SK-N-SH (cell line): ENCODE measurements at regions not wholly inside any gene's neighbourhood (a gene's known extent, or its start where the extent isn't known, plus 50 kb on each side); places are given as distances from the start of the nearest gene placed in this dataset.

Experiments
- CTCF ChIA-PET: fragments of 300-600, 350-600 bp; formaldehyde crosslinking; extraction: SDS; loops from one replicate; lab custom pipeline; 2021; lab: Yijun Ruan, JAX
- POLR2A ChIA-PET: fragments of 350-600 bp; sonication (Branson Sonifier 250); formaldehyde crosslinking; extraction: SDS; loops from one replicate; lab custom pipeline; 2020; ENCODE audit warnings: antibody characterized with exemption, inconsistent platforms; lab: Yijun Ruan, JAX
- DNase-seq: peaks from one replicate; pipeline ENCODE4 v3.0.0; 2012
- H2AFZ ChIP-seq: fragments of 200-600 bp; sonication (generic); 2 replicates; pipeline ENCODE4 v1.8.1; 2016; ENCODE audit warnings: antibody characterized with exemption, mild to moderate bottlenecking, low read depth
- H3F3A ChIP-seq: fragments of 200-600 bp; sonication (generic); replicated peaks from 2 replicates; pipeline ENCODE3; 2016; ENCODE audit warnings: antibody characterized with exemption, mild to moderate bottlenecking; ENCODE audit not compliant: insufficient read depth
- H3K27ac ChIP-seq, 2 experiments: fragments of 200-500 bp in 1 of 2; fragments of 200-600 bp in 1 of 2; sonication (Bioruptor generic) in 1 of 2; sonication (generic), shearing (Covaris generic) in 1 of 2; 2 replicates each; pipeline versions ENCODE4 v1.5.1 to v1.6.1; 2014 to 2016; ENCODE audit warnings: low read depth in 2 of 2, inconsistent platforms in 1 of 2, low read length in 1 of 2, mild to moderate bottlenecking in 1 of 2, mixed read lengths in 1 of 2
- H3K27me3 ChIP-seq: fragments of 200-600 bp; sonication (generic), shearing (Covaris generic); 2 replicates; pipeline ENCODE4 v1.6.1; 2016; ENCODE audit warnings: mixed run types; ENCODE audit not compliant: insufficient read depth
- H3K36me3 ChIP-seq, 2 experiments: fragments of 200-500 bp in 1 of 2; fragments of 200-600 bp in 1 of 2; sonication (Bioruptor generic) in 1 of 2; sonication (generic) in 1 of 2; replicated peaks in 1 of 2; 2 replicates each; pipeline versions ENCODE3 to v1.5.1; 2014 to 2016; ENCODE audit warnings: low read length in 1 of 2, mild to moderate bottlenecking in 1 of 2; ENCODE audit not compliant: insufficient read depth in 2 of 2, control insufficient read depth in 1 of 2
- H3K4me1 ChIP-seq, 2 experiments: fragments of 200-500 bp in 1 of 2; fragments of 200-600 bp in 1 of 2; sonication (Bioruptor generic) in 1 of 2; sonication (generic), shearing (Covaris generic) in 1 of 2; 2 replicates each; pipeline versions ENCODE4 v1.5.1 to v1.6.1; 2014 to 2016; ENCODE audit warnings: low read depth in 1 of 2, low read length in 1 of 2, mixed run types in 1 of 2; ENCODE audit not compliant: insufficient read depth in 2 of 2, control insufficient read depth in 1 of 2
- H3K4me2 ChIP-seq: fragments of 200-600 bp; sonication (generic), shearing (Covaris generic); 2 replicates; pipeline ENCODE4 v1.6.1; 2017; ENCODE audit warnings: mixed run types
- H3K4me3 ChIP-seq, 2 experiments: fragments of 200-500 bp in 1 of 2; fragments of 200-600 bp in 1 of 2; sonication (Bioruptor generic) in 1 of 2; sonication (generic), shearing (Covaris generic) in 1 of 2; 2 replicates each; pipeline versions ENCODE4 v1.5.1 to v1.8.1; 2014 to 2016; ENCODE audit warnings: low read depth in 2 of 2, inconsistent platforms in 1 of 2, low read length in 1 of 2, mild to moderate bottlenecking in 1 of 2, mixed read lengths in 1 of 2, moderate library complexity in 1 of 2
- H3K79me2 ChIP-seq: fragments of 200-600 bp; sonication (generic); 2 replicates; pipeline ENCODE4 v1.8.1; 2017; ENCODE audit warnings: mild to moderate bottlenecking; ENCODE audit not compliant: insufficient read depth
- H3K9ac ChIP-seq: fragments of 200-600 bp; sonication (generic); 2 replicates; pipeline ENCODE4 v1.6.1; 2017; ENCODE audit warnings: mixed run types
- H3K9me2 ChIP-seq: fragments of 200-600 bp; sonication (generic); 2 replicates; pipeline ENCODE4 v1.6.1; 2017; ENCODE audit warnings: mixed run types
- H3K9me3 ChIP-seq: fragments of 200-600 bp; sonication (generic); 2 replicates; pipeline ENCODE4 v1.6.1; 2017; ENCODE audit warnings: mixed run types, mild to moderate bottlenecking, moderate library complexity
- H4K20me1 ChIP-seq: fragments of 200-600 bp; sonication (generic); 2 replicates; pipeline ENCODE4 v1.6.1; 2017; ENCODE audit warnings: mild to moderate bottlenecking, mixed run types; ENCODE audit not compliant: insufficient read depth
- EP300 ChIP-seq, 2 experiments: IDR thresholded peaks; 2 replicates each; pipeline versions ENCODE4 v1.4.0 to v1.6.1; 2012; ENCODE audit warnings: borderline replicate concordance in 1 of 2, low read depth in 1 of 2, low read length in 1 of 2
- FOSL2 ChIP-seq: IDR thresholded peaks from 2 replicates; pipeline ENCODE4 v1.4.0; 2012; ENCODE audit warnings: low read depth, mild to moderate bottlenecking, moderate library complexity, borderline replicate concordance
- FOXJ3 ChIP-seq: sonication (generic); formaldehyde crosslinking; IDR thresholded peaks from 2 replicates; pipeline ENCODE4 v1.5.1; 2020; ENCODE audit warnings: mild to moderate bottlenecking, missing genetic modification reagents
- FOXM1 ChIP-seq: IDR thresholded peaks from 2 replicates; pipeline ENCODE4 v1.4.0; 2012; ENCODE audit warnings: low read depth, mild to moderate bottlenecking
- GABPA ChIP-seq: IDR thresholded peaks from 2 replicates; pipeline ENCODE4 v1.4.0; 2012; ENCODE audit warnings: low read depth, mild to moderate bottlenecking
- GATA2 ChIP-seq: sonication (generic); formaldehyde crosslinking; IDR thresholded peaks from 2 replicates; pipeline ENCODE4 v1.5.0; 2020; ENCODE audit warnings: mild to moderate bottlenecking, missing genetic modification reagents
- MAX ChIP-seq: IDR thresholded peaks from 2 replicates; pipeline ENCODE4 v1.4.0; 2012; ENCODE audit warnings: low read depth
- MXI1 ChIP-seq: IDR thresholded peaks from 2 replicates; pipeline ENCODE4 v1.6.1; 2012; ENCODE audit warnings: mild to moderate bottlenecking, low read depth, low read length, improper control_type of control experiment
- NFIC ChIP-seq: IDR thresholded peaks from 2 replicates; pipeline ENCODE4 v1.4.0; 2012; ENCODE audit warnings: borderline replicate concordance
- NRF1 ChIP-seq: IDR thresholded peaks from 2 replicates; pipeline ENCODE4 v1.6.1; 2012; ENCODE audit warnings: low read depth, mild to moderate bottlenecking, low read length
- PBX3 ChIP-seq: IDR thresholded peaks from 2 replicates; pipeline ENCODE4; 2012
- POLR2AphosphoS5 ChIP-seq: IDR thresholded peaks from 2 replicates; pipeline ENCODE4 v1.6.1; 2012; ENCODE audit warnings: low read depth, low read length
- RAD21 ChIP-seq: IDR thresholded peaks from 2 replicates; pipeline ENCODE4 v1.6.1; 2012; ENCODE audit warnings: mild to moderate bottlenecking, low read length
- REST ChIP-seq: IDR thresholded peaks from 2 replicates; pipeline ENCODE4 v1.6.1; 2012; ENCODE audit warnings: mild to moderate bottlenecking, low read depth, low read length, moderate library complexity
- RFX5 ChIP-seq: IDR thresholded peaks from 2 replicates; pipeline ENCODE4 v1.6.1; 2012; ENCODE audit warnings: mild to moderate bottlenecking, improper control_type of control experiment, low read length
- RXRA ChIP-seq: IDR thresholded peaks from 2 replicates; pipeline ENCODE4 v1.4.0; 2012; ENCODE audit warnings: low read depth, mild to moderate bottlenecking, borderline replicate concordance
- TCF12 ChIP-seq: IDR thresholded peaks from 2 replicates; pipeline ENCODE4 v1.4.0; 2012
- TEAD4 ChIP-seq: IDR thresholded peaks from 2 replicates; pipeline ENCODE4 v1.4.0; 2012; ENCODE audit warnings: mild to moderate bottlenecking, borderline replicate concordance; ENCODE audit not compliant: insufficient read depth
- USF1 ChIP-seq: IDR thresholded peaks from 2 replicates; pipeline ENCODE4 v1.4.0; 2012; ENCODE audit warnings: low read depth, borderline replicate concordance
- USF2 ChIP-seq: fragments of 150-350 bp; IDR thresholded peaks from 2 replicates; pipeline ENCODE4 v1.6.1; 2017; ENCODE audit warnings: antibody characterized with exemption, low read length, low read depth, borderline replicate concordance
- WGBS: methylation state at CpG from one replicate; pipeline ENCODE4 v1.1.6; 2017; ENCODE audit warnings: low lambda C conversion rate; 5-methylcytosine and 5-hydroxymethylcytosine counted together

DNA sequence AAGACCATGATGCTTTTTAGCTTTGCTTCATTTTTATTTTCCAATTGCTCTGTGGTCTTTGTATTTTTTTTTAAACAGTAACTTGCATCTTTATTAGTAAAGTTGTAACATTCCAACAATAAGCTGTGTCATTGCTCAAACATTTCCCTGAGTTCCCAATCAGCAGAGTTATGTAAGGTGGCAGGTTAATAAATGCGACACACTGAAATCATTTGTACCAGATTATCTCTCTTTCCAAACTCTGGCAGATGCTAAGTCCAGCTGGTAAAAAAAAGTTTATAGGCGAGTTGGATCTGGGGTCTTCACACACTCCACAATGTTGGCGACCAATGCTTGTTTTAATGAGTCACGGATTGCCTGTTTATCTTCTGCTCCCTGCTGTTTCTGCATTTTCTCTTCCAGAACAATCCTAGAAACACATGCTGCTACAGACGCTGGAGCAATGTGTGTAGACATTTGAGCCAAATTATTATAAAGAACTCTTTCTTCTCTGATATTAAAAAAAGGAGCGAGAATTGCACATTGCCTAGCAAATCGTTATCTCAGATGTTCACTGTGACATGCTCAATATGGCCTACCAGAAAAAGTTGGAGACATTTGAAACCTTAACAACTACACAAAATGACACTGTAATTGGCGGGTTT lies 113.6 kb upstream of the IFNGR1 start:
- Histone ChIP-seq H3K9me2 (no peaks in the 10 kb centered on the region), H3K4me3 (no peak overlapping the region), H3K9me3 (no peaks in the 10 kb centered on the region), H3K27ac (no peak overlapping the region), H4K20me1 (no peaks in the 10 kb centered on the region), H3K9ac (no peak overlapping the region), H3K36me3 (no peaks in the 10 kb centered on the region), H2AFZ (no peak overlapping the region), H3K27me3 (no peaks in the 10 kb centered on the region), H3K79me2 (no peaks in the 10 kb centered on the region), H3K4me2 (no peak overlapping the region), H3K4me1 (no peaks in the 10 kb centered on the region), H3F3A (no peaks in the 10 kb centered on the region)
- ChIA-PET POLR2A (no interaction called here), CTCF (interaction anchor here (0.6 to 1.6 kb wide), 3 partner anchors 9 to 19 kb away, joined by 3 to 4 read pairs (median 3); no protein-coding TSS in a partner anchor)
- TF ChIP-seq TCF12 (no peak), RXRA (no peak), REST (no peak), FOXM1 (no peak), MXI1 (no peak), RFX5 (no peak), PBX3 (no peak), RAD21 (no peak), POLR2AphosphoS5 (no peak), FOXJ3 (no peak), MAX (no peak), GABPA (no peak), NFIC (no peak), USF2 (no peak), GATA2 (CRISPR knock-in tag) (no peak), NRF1 (no peak), USF1 (no peak), EP300 (IDR thresholded peaks at IDR 0.05; ENCODE audit: borderline replicate concordance in 1 of 2, low read depth in 1 of 2, low read length in 1 of 2) (no peak), FOSL2 (no peak), TEAD4 (no peak)
- DNase-seq: no peak
- WGBS: 15% methylated on average over 8 of the region's 8 CpGs
